ENCODE measurements at regions not wholly inside any gene's neighbourhood (a gene's known extent, or its start where the extent isn't known, plus 50 kb on each side); places are given as distances from the start of the nearest gene placed in this dataset.

GRCh38 chr10:128811511-128811910 is 655.5 kb upstream of the MGMT start:
- H3K36me3 Mint-ChIP-seq (ENCODE audit: low read depth): peaks cover 5% of the 10 kb centered on the region; the same call in 1 of the 2 replicates
- TF ChIP-seq CTCF (IDR thresholded peaks at IDR 0.05): no peak
- H3K27ac Mint-ChIP-seq: no peak overlapping the region
- H3K27me3 Mint-ChIP-seq (ENCODE audit: insufficient read depth): no peaks in the 10 kb centered on the region; the same call in 1 of the 2 replicates
- H3K9me3 Mint-ChIP-seq: peaks cover 58% of the 10 kb centered on the region
- DNase-seq: no peak
- H3K4me1 Mint-ChIP-seq (ENCODE audit: low read depth): no peaks in the 10 kb centered on the region
- no peak overlapping the region for H3K4me3 Mint-ChIP-seq

- H3K4me1 Mint-ChIP-seq (ENCODE audit: low read depth): no peaks in the 10 kb centered on the region
- no peak for DNase-seq
- TF ChIP-seq CTCF (IDR thresholded peaks at IDR 0.05): no peak
- peaks cover 55% of the 10 kb centered on the region for H3K9me3 Mint-ChIP-seq
- no peak overlapping the region for H3K4me3 Mint-ChIP-seq
- H3K27ac Mint-ChIP-seq: no peak overlapping the region
- H3K36me3 Mint-ChIP-seq (ENCODE audit: low read depth): peaks cover 4% of the 10 kb centered on the region; the same call in 1 of the 2 replicates
- no peaks in the 10 kb centered on the region; the same call in 1 of the 2 replicates for H3K27me3 Mint-ChIP-seq (ENCODE audit: insufficient read depth)
Measured at GRCh38 chr10:128812000-128812399, 655.0 kb upstream of the MGMT start.

GRCh38 chr10:128813574-128813973 is 653.5 kb upstream of the MGMT start:
- no peaks in the 10 kb centered on the region; the same call in 1 of the 2 replicates for H3K36me3 Mint-ChIP-seq (ENCODE audit: low read depth)
- peaks cover 51% of the 10 kb centered on the region for H3K9me3 Mint-ChIP-seq
- H3K27me3 Mint-ChIP-seq (ENCODE audit: insufficient read depth): no peaks in the 10 kb centered on the region; the same call in 1 of the 2 replicates
- H3K27ac Mint-ChIP-seq: no peak overlapping the region
- H3K4me3 Mint-ChIP-seq: no peak overlapping the region
- no peaks in the 10 kb centered on the region for H3K4me1 Mint-ChIP-seq (ENCODE audit: low read depth)
- no peak for DNase-seq
- no peak for TF ChIP-seq CTCF (IDR thresholded peaks at IDR 0.05)

GRCh38 chr10:128814024-128814423 is 653.0 kb upstream of the MGMT start:
- H3K36me3 Mint-ChIP-seq (ENCODE audit: low read depth): no peaks in the 10 kb centered on the region
- DNase-seq: no peak
- peaks cover 51% of the 10 kb centered on the region for H3K9me3 Mint-ChIP-seq
- no peak for TF ChIP-seq CTCF (IDR thresholded peaks at IDR 0.05)
- H3K4me3 Mint-ChIP-seq: no peak overlapping the region
- H3K4me1 Mint-ChIP-seq (ENCODE audit: low read depth): no peaks in the 10 kb centered on the region
- no peaks in the 10 kb centered on the region; the same call in 1 of the 2 replicates for H3K27me3 Mint-ChIP-seq (ENCODE audit: insufficient read depth)
- H3K27ac Mint-ChIP-seq: no peak overlapping the region

- Mint-ChIP-seq H3K4me3 (no peak overlapping the region), H3K27me3 (ENCODE audit: insufficient read depth) (no peaks in the 10 kb centered on the region; the same call in 1 of the 2 replicates), H3K9me3 (peaks cover 52% of the 10 kb centered on the region), H3K4me1 (ENCODE audit: low read depth) (no peaks in the 10 kb centered on the region), H3K27ac (no peak overlapping the region), H3K36me3 (ENCODE audit: low read depth) (no peaks in the 10 kb centered on the region)
- TF ChIP-seq CTCF (IDR thresholded peaks at IDR 0.05): no peak
- DNase-seq: no peak
Measured at GRCh38 chr10:128814782-128815181, 652.3 kb upstream of the MGMT start.

- Mint-ChIP-seq H3K4me1 (ENCODE audit: low read depth) (no peaks in the 10 kb centered on the region), H3K27ac (no peak overlapping the region), H3K27me3 (ENCODE audit: insufficient read depth) (no peaks in the 10 kb centered on the region; the same call in 1 of the 2 replicates), H3K36me3 (ENCODE audit: low read depth) (no peaks in the 10 kb centered on the region), H3K9me3 (peaks cover 57% of the 10 kb centered on the region), H3K4me3 (no peak overlapping the region)
- DNase-seq: no peak
- no peak for TF ChIP-seq CTCF (IDR thresholded peaks at IDR 0.05)
Measured at GRCh38 chr10:128816726-128817125, 650.3 kb upstream of the MGMT start.

Measured in HFFc6 (cell line).